ENCODE measurements at regions not wholly inside any gene's neighbourhood (a gene's known extent, or its start where the extent isn't known, plus 50 kb on each side); places are given as distances from the start of the nearest gene placed in this dataset.
"Not testable (repeated sequence)": the region's sequence is repeated elsewhere in the genome, so short reads cannot be mapped to it uniquely, and the experiment has no call there.

GRCh38 chr21:35559128-35559828, 501.0 kb downstream of the SETD4 start:
- Histone ChIP-seq H3K27me3 (replicated peaks in 1 of 2; ENCODE audit: control insufficient read depth in 2 of 2, extremely low read depth in 1 of 2, insufficient read depth in 2 of 2, low read length in 1 of 2) (no peaks in the 10 kb centered on the region), H3K4me1 (ENCODE audit: control insufficient read depth in 1 of 2, extremely low read depth in 1 of 2, insufficient read depth in 2 of 2, low read length in 2 of 2) (no peaks in the 10 kb centered on the region), H3K9me3 (no peaks in the 10 kb centered on the region), H3K27ac (ENCODE audit: low read length) (no peak overlapping the region), H3K36me3 (ENCODE audit: control insufficient read depth in 2 of 2, extremely low read depth in 1 of 2, insufficient read depth in 1 of 2, low read length in 1 of 2) (no peaks in the 10 kb centered on the region), H3K4me3 (ENCODE audit: control insufficient read depth in 1 of 2, extremely low read depth in 1 of 2, low read length in 1 of 2) (no peak overlapping the region)
- H3K27ac Mint-ChIP-seq, result no peak overlapping the region
- ATAC-seq (replicated peaks in 1 of 4), result no peak
- no peak for DNase-seq
- H3K9me3 Mint-ChIP-seq, result no peaks in the 10 kb centered on the region
- H3K27me3 Mint-ChIP-seq, result peaks cover 7 to 14% of the 10 kb centered on the region in 2 donors
- ChIA-PET POLR2A (interaction anchor here in 1 of 2 donors (0.6 kb wide), 1 partner anchor 1619 kb away, joined by 7 read pairs; no protein-coding TSS in a partner anchor), CTCF (no interaction called here)
- H3K4me3 Mint-ChIP-seq, result no peak overlapping the region
- 93% methylated on average over 3 of the region's 9 CpGs for WGBS (ENCODE audit: insufficient coverage)
- H3K4me1 Mint-ChIP-seq, result no peaks in the 10 kb centered on the region
- H3K36me3 Mint-ChIP-seq, result no peaks in the 10 kb centered on the region

- Histone ChIP-seq H3K27me3 (replicated peaks in 1 of 2; ENCODE audit: control insufficient read depth in 2 of 2, extremely low read depth in 1 of 2, insufficient read depth in 2 of 2, low read length in 1 of 2) (no peaks in the 10 kb centered on the region), H3K4me3 (ENCODE audit: control insufficient read depth in 1 of 2, extremely low read depth in 1 of 2, low read length in 1 of 2) (no peak overlapping the region), H3K27ac (ENCODE audit: low read length) (no peak overlapping the region), H3K36me3 (ENCODE audit: control insufficient read depth in 2 of 2, extremely low read depth in 1 of 2, insufficient read depth in 1 of 2, low read length in 1 of 2) (no peaks in the 10 kb centered on the region), H3K4me1 (ENCODE audit: control insufficient read depth in 1 of 2, extremely low read depth in 1 of 2, insufficient read depth in 2 of 2, low read length in 2 of 2) (no peaks in the 10 kb centered on the region), H3K9me3 (no peaks in the 10 kb centered on the region)
- POLR2A ChIA-PET, result interaction anchor here in 1 of 2 donors (0.5 kb wide), 1 partner anchor 12 kb away, joined by 5 read pairs; no protein-coding TSS in a partner anchor
- no peaks in the 10 kb centered on the region for H3K4me1 Mint-ChIP-seq
- DNase-seq, result no peak
- H3K27ac Mint-ChIP-seq, result no peak overlapping the region
- no peaks in the 10 kb centered on the region for H3K36me3 Mint-ChIP-seq
- CTCF ChIA-PET, result no interaction called here
- no peaks in the 10 kb centered on the region for H3K9me3 Mint-ChIP-seq
- no CpG with 5 or more reads among the region's 2 CpGs for WGBS (ENCODE audit: insufficient coverage)
- H3K4me3 Mint-ChIP-seq, result no peak overlapping the region
- ATAC-seq (replicated peaks in 1 of 4), result no peak
- peaks cover 10 to 15% of the 10 kb centered on the region in 2 donors for H3K27me3 Mint-ChIP-seq
These were observed 503.8 kb downstream of the SETD4 start for GRCh38 chr21:35556536-35556935.

- ATAC-seq (replicated peaks in 1 of 4); H3K9me3 Mint-ChIP-seq; H3K27me3 ChIP-seq (replicated peaks in 1 of 2; ENCODE audit: control insufficient read depth in 2 of 2, extremely low read depth in 1 of 2, insufficient read depth in 2 of 2, low read length in 1 of 2); H3K9me3 ChIP-seq; CTCF ChIA-PET; H3K27ac ChIP-seq (ENCODE audit: low read length); H3K4me1 ChIP-seq (ENCODE audit: control insufficient read depth in 1 of 2, extremely low read depth in 1 of 2, insufficient read depth in 2 of 2, low read length in 2 of 2); H3K4me3 Mint-ChIP-seq; H3K27ac Mint-ChIP-seq; H3K4me1 Mint-ChIP-seq; H3K36me3 Mint-ChIP-seq; H3K4me3 ChIP-seq (ENCODE audit: control insufficient read depth in 1 of 2, extremely low read depth in 1 of 2, low read length in 1 of 2); H3K36me3 ChIP-seq (ENCODE audit: control insufficient read depth in 2 of 2, extremely low read depth in 1 of 2, insufficient read depth in 1 of 2, low read length in 1 of 2); DNase-seq: not testable (repeated sequence)
- POLR2A ChIA-PET, result interaction anchor here in 1 of 2 donors (0.6 kb wide), 1 partner anchor 111 kb away, joined by 7 read pairs; no protein-coding TSS in a partner anchor
- H3K27me3 Mint-ChIP-seq, result peaks cover 3 to 16% of the 10 kb centered on the region in 2 donors
- WGBS (ENCODE audit: insufficient coverage), result no CpG with 5 or more reads among the region's 3 CpGs
These were observed 503.4 kb upstream of the RUNX1 start for GRCh38 chr21:35552483-35552882.

- ChIA-PET CTCF (no interaction called here), POLR2A (no interaction called here)
- no peaks in the 10 kb centered on the region for H3K9me3 Mint-ChIP-seq
- no peak overlapping the region for H3K4me3 Mint-ChIP-seq
- ATAC-seq (replicated peaks in 1 of 4) (no peak), DNase-seq (no peak)
- no peak overlapping the region for H3K27ac Mint-ChIP-seq
- H3K4me1 Mint-ChIP-seq, result no peaks in the 10 kb centered on the region
- WGBS (ENCODE audit: insufficient coverage), result 100% methylated on average over 1 of the region's 5 CpGs
- Histone ChIP-seq H3K4me1 (ENCODE audit: control insufficient read depth in 1 of 2, extremely low read depth in 1 of 2, insufficient read depth in 2 of 2, low read length in 2 of 2) (no peaks in the 10 kb centered on the region), H3K4me3 (ENCODE audit: control insufficient read depth in 1 of 2, extremely low read depth in 1 of 2, low read length in 1 of 2) (no peak overlapping the region), H3K27ac (ENCODE audit: low read length) (no peak overlapping the region), H3K36me3 (ENCODE audit: control insufficient read depth in 2 of 2, extremely low read depth in 1 of 2, insufficient read depth in 1 of 2, low read length in 1 of 2) (no peaks in the 10 kb centered on the region), H3K27me3 (replicated peaks in 1 of 2; ENCODE audit: control insufficient read depth in 2 of 2, extremely low read depth in 1 of 2, insufficient read depth in 2 of 2, low read length in 1 of 2) (no peaks in the 10 kb centered on the region), H3K9me3 (no peaks in the 10 kb centered on the region)
- H3K36me3 Mint-ChIP-seq, result no peaks in the 10 kb centered on the region
- H3K27me3 Mint-ChIP-seq, result peaks cover 3 to 15% of the 10 kb centered on the region in 2 donors
These were observed 500.0 kb upstream of the RUNX1 start for GRCh38 chr21:35548904-35549615.

DNA sequence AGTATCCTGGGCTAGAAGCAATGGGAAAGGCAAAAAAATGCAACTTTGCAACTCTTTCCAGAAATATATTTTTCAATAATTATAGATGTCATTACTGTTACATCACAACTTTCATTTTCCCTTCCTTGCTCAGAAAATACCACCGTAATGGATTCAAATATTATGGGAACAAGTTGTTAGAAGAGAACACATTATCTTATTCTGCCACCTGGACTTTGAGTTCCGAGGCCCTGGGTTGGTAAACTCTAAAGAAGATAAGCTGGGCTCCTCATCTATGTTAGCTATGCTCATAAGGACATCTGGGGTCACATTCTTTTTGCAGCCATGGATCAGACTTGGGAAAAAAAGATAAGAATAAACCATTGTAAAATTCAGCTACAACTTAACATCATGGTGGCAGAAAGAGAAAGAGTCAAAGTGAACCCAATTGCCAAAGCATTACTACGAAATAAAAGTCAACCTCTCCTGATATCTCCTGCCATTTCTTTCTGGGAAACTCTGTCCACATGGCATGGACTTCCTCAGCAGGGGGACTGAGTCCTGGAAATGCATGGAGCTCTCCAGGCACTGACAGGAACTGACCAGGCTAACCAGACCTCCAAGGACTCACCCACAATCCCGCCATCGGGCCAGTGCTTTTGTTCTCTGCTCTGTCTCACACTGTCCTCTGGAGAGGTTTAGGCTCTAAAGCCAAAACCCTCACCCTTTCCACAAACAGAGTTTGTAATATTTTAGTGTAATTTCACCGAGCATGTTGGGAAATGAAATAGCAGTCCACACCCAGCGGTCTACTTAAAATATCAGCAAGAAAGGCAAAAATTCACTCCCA, 499.1 kb upstream of the RUNX1 start:
- H3K9me3 Mint-ChIP-seq, result no peaks in the 10 kb centered on the region
- Histone ChIP-seq H3K4me3 (ENCODE audit: control insufficient read depth in 1 of 2, extremely low read depth in 1 of 2, low read length in 1 of 2) (no peak overlapping the region), H3K27ac (ENCODE audit: low read length) (no peak overlapping the region), H3K9me3 (no peaks in the 10 kb centered on the region), H3K4me1 (ENCODE audit: control insufficient read depth in 1 of 2, extremely low read depth in 1 of 2, insufficient read depth in 2 of 2, low read length in 2 of 2) (no peaks in the 10 kb centered on the region), H3K27me3 (replicated peaks in 1 of 2; ENCODE audit: control insufficient read depth in 2 of 2, extremely low read depth in 1 of 2, insufficient read depth in 2 of 2, low read length in 1 of 2) (no peaks in the 10 kb centered on the region), H3K36me3 (ENCODE audit: control insufficient read depth in 2 of 2, extremely low read depth in 1 of 2, insufficient read depth in 1 of 2, low read length in 1 of 2) (no peaks in the 10 kb centered on the region)
- H3K27ac Mint-ChIP-seq, result no peak overlapping the region
- no peaks in the 10 kb centered on the region for H3K36me3 Mint-ChIP-seq
- CTCF ChIA-PET, result no interaction called here
- 56% methylated on average over 1 of the region's 7 CpGs for WGBS (ENCODE audit: insufficient coverage)
- ATAC-seq (replicated peaks in 1 of 4) (no peak), DNase-seq (no peak)
- peaks cover 3 to 15% of the 10 kb centered on the region in 2 donors for H3K27me3 Mint-ChIP-seq
- POLR2A ChIA-PET, result interaction anchor here in 1 of 2 donors (0.6 kb wide), 1 partner anchor 30 kb away, joined by 11 read pairs; no protein-coding TSS in a partner anchor
- peaks cover 0 to 4% (median 0%) of the 10 kb centered on the region in 3 donors for H3K4me1 Mint-ChIP-seq
- H3K4me3 Mint-ChIP-seq, result no peak overlapping the region

DNA sequence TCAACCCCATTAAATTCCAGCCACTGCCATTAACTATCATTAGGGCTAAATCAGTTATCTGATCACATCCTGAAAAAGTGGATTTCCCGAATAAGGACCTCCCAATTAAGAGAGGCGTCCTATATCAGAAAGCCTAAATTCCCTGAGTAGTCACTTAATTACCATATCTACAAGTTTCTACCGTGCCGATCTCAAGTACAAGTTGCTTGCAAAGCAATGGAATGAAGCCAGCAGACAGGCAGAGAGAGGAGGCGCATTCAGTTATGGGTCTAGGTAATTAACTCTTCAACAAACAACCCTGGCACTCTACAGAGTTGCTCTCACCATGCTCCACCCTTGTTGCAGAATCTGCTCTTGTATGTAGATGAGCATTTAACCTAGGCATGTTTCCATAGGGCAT, 494.6 kb upstream of the RUNX1 start:
- CTCF ChIA-PET, result no interaction called here
- DNase-seq, result no peak

More for the DNA sequence above, 494.6 kb upstream of the RUNX1 start:
- H3K27ac Mint-ChIP-seq, result no peak overlapping the region
- Histone ChIP-seq H3K36me3 (ENCODE audit: control insufficient read depth in 2 of 2, extremely low read depth in 1 of 2, insufficient read depth in 1 of 2, low read length in 1 of 2) (no peaks in the 10 kb centered on the region), H3K27ac (ENCODE audit: low read length) (no peak overlapping the region), H3K4me3 (ENCODE audit: control insufficient read depth in 1 of 2, extremely low read depth in 1 of 2, low read length in 1 of 2) (no peak overlapping the region), H3K9me3 (no peaks in the 10 kb centered on the region), H3K27me3 (replicated peaks in 1 of 2; ENCODE audit: control insufficient read depth in 2 of 2, extremely low read depth in 1 of 2, insufficient read depth in 2 of 2, low read length in 1 of 2) (no peaks in the 10 kb centered on the region), H3K4me1 (ENCODE audit: control insufficient read depth in 1 of 2, extremely low read depth in 1 of 2, insufficient read depth in 2 of 2, low read length in 2 of 2) (no peaks in the 10 kb centered on the region)
- H3K4me1 Mint-ChIP-seq, result peaks cover 0 to 4% (median 0%) of the 10 kb centered on the region in 3 donors
- peaks cover 0 to 13% of the 10 kb centered on the region in 2 donors for H3K27me3 Mint-ChIP-seq
- no peak overlapping the region for H3K4me3 Mint-ChIP-seq
- ATAC-seq (replicated peaks in 1 of 4), result no peak
- H3K36me3 Mint-ChIP-seq, result no peaks in the 10 kb centered on the region
- no peaks in the 10 kb centered on the region for H3K9me3 Mint-ChIP-seq
- 63% methylated on average over 2 of the region's 5 CpGs for WGBS (ENCODE audit: insufficient coverage)
- POLR2A ChIA-PET, result no interaction called here
